ENCODE measurements at regions not wholly inside any gene's neighbourhood (a gene's known extent, or its start where the extent isn't known, plus 50 kb on each side); places are given as distances from the start of the nearest gene placed in this dataset.

GRCh38 chr9:106708475-106709146 is 154.4 kb upstream of the ZNF462 start:
- DNase-seq (ENCODE audit: low read depth) = no peak

GRCh38 chr9:106712279-106712678 is 150.7 kb upstream of the ZNF462 start:
- DNase-seq (ENCODE audit: low read depth) = no peak

- DNase-seq (ENCODE audit: low read depth) = no peak
These were observed 149.8 kb upstream of the ZNF462 start for GRCh38 chr9:106713206-106713605.

GRCh38 chr9:106716820-106717219 is 146.1 kb upstream of the ZNF462 start:
- no peak for DNase-seq (ENCODE audit: low read depth)

GRCh38 chr9:106717686-106718085 is 145.3 kb upstream of the ZNF462 start:
- DNase-seq (ENCODE audit: low read depth) = peak; percentile 29

- DNase-seq (ENCODE audit: low read depth) = peak; percentile 21
These were observed 144.0 kb upstream of the ZNF462 start for GRCh38 chr9:106718936-106719335.

GRCh38 chr9:106722051-106722753 is 140.8 kb upstream of the ZNF462 start:
- no peak for DNase-seq (ENCODE audit: low read depth)

GRCh38 chr9:106723926-106724325 is 139.0 kb upstream of the ZNF462 start:
- DNase-seq (ENCODE audit: low read depth) = no peak

GRCh38 chr9:106724566-106724965 is 138.4 kb upstream of the ZNF462 start:
- DNase-seq (ENCODE audit: low read depth) = no peak

GRCh38 chr9:106726070-106726815 is 136.7 kb upstream of the ZNF462 start:
- DNase-seq (ENCODE audit: low read depth) = no peak

GRCh38 chr9:106727969-106728368 is 135.0 kb upstream of the ZNF462 start:
- DNase-seq (ENCODE audit: low read depth) = no peak

- DNase-seq (ENCODE audit: low read depth) = no peak
These were observed 134.1 kb upstream of the ZNF462 start for GRCh38 chr9:106728860-106729259.

GRCh38 chr9:106731910-106732309 is 131.1 kb upstream of the ZNF462 start:
- no peak for DNase-seq (ENCODE audit: low read depth)

GRCh38 chr9:106733828-106734380 is 129.1 kb upstream of the ZNF462 start:
- no peak for DNase-seq (ENCODE audit: low read depth)

GRCh38 chr9:106737516-106737915 is 125.5 kb upstream of the ZNF462 start:
- DNase-seq (ENCODE audit: low read depth) = no peak

GRCh38 chr9:106738109-106738508 is 124.9 kb upstream of the ZNF462 start:
- no peak for DNase-seq (ENCODE audit: low read depth)

GRCh38 chr9:106745457-106745856 is 117.5 kb upstream of the ZNF462 start:
- no peak for DNase-seq (ENCODE audit: low read depth)

- no peak for DNase-seq (ENCODE audit: low read depth)
These were observed 117.1 kb upstream of the ZNF462 start for GRCh38 chr9:106745876-106746275.

GRCh38 chr9:106751681-106752080 is 111.3 kb upstream of the ZNF462 start:
- DNase-seq (ENCODE audit: low read depth) = no peak

- no peak for DNase-seq (ENCODE audit: low read depth)
These were observed 110.4 kb upstream of the ZNF462 start for GRCh38 chr9:106752581-106752980.

- no peak for DNase-seq (ENCODE audit: low read depth)
These were observed 109.8 kb upstream of the ZNF462 start for GRCh38 chr9:106753155-106753671.

- no peak for DNase-seq (ENCODE audit: low read depth)
These were observed 107.2 kb upstream of the ZNF462 start for GRCh38 chr9:106755736-106756135.

GRCh38 chr9:106757514-106757913 is 105.5 kb upstream of the ZNF462 start:
- no peak for DNase-seq (ENCODE audit: low read depth)

All from GM04503 (cell line).